ENCODE measurements at regions not wholly inside any gene's neighbourhood (a gene's known extent, or its start where the extent isn't known, plus 50 kb on each side); places are given as distances from the start of the nearest gene placed in this dataset.
"Not testable (repeated sequence)": the region's sequence is repeated elsewhere in the genome, so short reads cannot be mapped to it uniquely, and the experiment has no call there.

DNA sequence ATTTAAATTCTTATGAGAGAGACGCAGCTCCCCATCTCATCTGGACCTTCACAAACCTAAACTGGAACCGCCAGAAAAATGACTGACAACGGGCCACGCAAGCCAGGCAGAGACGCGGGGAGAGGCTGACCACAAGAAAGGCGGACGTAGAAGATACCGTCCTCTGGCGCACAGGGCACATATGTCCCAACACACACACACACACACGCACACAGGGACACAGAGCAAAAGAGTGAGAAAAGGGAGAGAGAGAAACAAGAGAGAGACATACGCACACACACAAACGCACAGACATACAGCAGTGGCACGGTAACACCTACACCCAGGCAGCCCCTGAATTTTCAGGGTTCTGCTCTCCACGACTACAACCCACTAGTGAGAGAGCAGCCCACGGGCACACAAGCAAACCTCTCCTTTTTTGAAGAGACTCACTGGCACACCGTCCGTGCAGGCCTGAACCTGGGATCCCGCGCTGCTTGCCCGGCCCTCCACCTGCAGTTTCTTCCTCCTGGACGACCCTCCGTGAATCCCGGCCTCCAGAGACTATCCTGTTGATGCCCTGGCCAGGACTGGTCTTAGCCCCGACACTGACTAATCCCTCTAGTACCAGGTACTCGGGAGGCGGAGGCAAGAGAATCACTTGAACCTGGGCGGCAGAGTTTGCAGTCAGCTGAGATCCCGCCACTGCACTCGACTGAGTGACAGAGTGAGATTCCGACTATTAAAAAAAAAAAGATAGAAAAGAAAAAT lies 156.5 kb upstream of the ZNF337 start:
- TF ChIP-seq, protein P1, sequence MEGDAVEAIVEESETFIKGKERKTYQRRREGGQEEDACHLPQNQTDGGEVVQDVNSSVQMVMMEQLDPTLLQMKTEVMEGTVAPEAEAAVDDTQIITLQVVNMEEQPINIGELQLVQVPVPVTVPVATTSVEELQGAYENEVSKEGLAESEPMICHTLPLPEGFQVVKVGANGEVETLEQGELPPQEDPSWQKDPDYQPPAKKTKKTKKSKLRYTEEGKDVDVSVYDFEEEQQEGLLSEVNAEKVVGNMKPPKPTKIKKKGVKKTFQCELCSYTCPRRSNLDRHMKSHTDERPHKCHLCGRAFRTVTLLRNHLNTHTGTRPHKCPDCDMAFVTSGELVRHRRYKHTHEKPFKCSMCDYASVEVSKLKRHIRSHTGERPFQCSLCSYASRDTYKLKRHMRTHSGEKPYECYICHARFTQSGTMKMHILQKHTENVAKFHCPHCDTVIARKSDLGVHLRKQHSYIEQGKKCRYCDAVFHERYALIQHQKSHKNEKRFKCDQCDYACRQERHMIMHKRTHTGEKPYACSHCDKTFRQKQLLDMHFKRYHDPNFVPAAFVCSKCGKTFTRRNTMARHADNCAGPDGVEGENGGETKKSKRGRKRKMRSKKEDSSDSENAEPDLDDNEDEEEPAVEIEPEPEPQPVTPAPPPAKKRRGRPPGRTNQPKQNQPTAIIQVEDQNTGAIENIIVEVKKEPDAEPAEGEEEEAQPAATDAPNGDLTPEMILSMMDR (IDR thresholded peaks at IDR 0.05; ENCODE audit: low read depth, low read length, poor library complexity, severe bottlenecking), result not testable (repeated sequence)
- TF ChIP-seq EZH2phosphoT487 (IDR thresholded peaks at IDR 0.05; ENCODE audit: borderline replicate concordance, low read length), result not testable (repeated sequence)
